ENCODE measurements at regions not wholly inside any gene's neighbourhood (a gene's known extent, or its start where the extent isn't known, plus 50 kb on each side); places are given as distances from the start of the nearest gene placed in this dataset.
"Not testable (repeated sequence)": the region's sequence is repeated elsewhere in the genome, so short reads cannot be mapped to it uniquely, and the experiment has no call there.

DNA sequence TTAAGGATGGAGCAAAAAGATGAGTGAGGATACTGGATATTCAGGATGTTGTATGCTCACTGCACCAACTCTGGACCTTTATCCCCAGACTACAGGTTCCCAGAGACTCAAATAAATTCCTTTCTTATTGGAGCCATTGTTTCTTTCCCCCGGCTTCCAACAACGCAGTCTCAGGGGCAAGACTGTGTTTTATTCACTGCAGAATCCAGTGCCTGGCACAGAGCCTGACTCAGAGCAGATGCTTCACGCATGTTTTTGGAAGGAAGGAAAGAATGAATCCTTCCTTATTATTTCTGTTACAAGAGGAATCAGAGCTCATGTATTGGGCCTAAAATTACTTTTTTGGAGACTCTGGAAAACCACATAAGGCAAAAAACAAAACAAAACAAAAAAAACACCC, 96.0 kb upstream of the VGLL4 start:
- no peak for TF ChIP-seq POLR2A (IDR thresholded peaks at IDR 0.05; ENCODE audit: low read depth, low read length)
- FAIRE-seq (no peak), DNase-seq (ENCODE audit: insufficient read length, low spot score) (no peak)

DNA sequence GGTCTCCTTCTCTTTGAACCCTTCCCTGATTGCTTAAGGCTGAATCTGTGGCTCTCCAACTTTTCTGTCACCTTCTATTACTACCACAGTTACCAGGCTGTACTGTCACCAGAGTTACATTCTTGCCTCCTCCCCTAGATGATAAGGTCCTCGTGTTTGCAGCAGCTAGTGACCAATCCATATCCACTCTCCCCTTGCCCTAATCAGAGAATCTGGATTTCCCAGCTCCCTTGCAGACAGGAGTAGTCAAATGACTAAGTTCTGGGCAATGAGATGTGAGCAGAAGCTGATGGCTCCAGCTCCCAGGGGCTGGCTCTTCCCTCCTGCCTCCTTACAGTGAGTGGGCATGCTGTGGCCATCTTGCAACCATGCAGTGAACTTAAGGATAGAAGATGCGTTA, 95.4 kb upstream of the VGLL4 start:
- DNase-seq (ENCODE audit: insufficient read length, low spot score) (no peak), FAIRE-seq (no peak)
- TF ChIP-seq POLR2A (IDR thresholded peaks at IDR 0.05; ENCODE audit: low read depth, low read length), result no peak

DNA sequence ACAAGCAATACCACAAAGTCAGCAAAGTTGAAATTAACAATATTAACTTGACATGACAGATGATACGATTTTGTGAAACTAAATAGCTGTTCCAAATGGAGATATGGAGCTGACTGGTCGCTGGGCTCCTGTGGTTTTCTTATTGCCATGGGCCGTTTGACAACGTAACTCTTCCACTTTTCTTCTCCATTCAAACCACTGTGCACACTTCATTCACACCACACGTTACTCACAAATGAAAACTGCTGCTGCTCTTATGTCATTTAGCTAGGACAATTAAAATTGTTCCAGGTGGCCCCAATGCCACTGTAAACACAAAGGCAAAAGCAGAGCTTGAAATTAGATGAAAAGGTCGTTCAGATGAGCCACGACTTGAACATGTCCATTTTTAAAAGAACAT, 94.0 kb upstream of the VGLL4 start:
- no peak for TF ChIP-seq POLR2A (IDR thresholded peaks at IDR 0.05; ENCODE audit: low read depth, low read length)
- no peak for DNase-seq (ENCODE audit: insufficient read length, low spot score)
- no peak for FAIRE-seq

DNA sequence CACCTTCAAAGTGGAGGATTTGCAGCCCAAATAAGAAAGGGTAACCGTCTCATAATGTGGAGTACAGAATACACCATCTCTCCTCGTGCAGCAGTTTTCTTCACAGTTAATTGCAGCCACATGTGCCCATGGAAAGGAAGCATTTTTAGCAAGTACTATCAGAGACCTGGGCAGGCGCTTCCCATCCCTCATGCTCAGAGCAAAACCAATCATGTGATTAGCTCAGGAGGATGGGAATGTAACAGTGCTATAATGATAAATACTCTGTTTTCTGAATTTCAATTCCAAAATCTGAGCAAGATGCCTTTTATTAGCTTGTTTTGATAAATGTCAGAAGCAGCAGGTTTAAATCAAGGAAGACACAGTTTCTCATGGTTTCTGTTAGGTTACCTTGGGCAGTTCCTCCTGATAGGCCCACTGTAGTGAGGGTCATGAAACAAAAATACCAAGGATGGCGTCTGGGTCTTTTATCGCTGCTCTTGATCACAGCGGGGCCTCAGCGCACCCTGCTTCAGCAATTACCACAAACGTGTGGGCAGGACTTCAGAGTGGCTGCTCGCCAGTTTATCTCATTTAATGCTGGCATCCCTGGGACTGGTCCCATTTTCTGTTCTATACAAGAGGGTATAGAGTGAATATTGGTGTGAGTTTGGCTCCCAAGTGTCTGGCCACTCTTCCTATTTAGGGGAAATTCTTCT, 92.6 kb upstream of the VGLL4 start:
- DNase-seq (ENCODE audit: insufficient read length, low spot score) (no peak), FAIRE-seq (no peak)
- TF ChIP-seq POLR2A (IDR thresholded peaks at IDR 0.05; ENCODE audit: low read depth, low read length), result no peak

DNA sequence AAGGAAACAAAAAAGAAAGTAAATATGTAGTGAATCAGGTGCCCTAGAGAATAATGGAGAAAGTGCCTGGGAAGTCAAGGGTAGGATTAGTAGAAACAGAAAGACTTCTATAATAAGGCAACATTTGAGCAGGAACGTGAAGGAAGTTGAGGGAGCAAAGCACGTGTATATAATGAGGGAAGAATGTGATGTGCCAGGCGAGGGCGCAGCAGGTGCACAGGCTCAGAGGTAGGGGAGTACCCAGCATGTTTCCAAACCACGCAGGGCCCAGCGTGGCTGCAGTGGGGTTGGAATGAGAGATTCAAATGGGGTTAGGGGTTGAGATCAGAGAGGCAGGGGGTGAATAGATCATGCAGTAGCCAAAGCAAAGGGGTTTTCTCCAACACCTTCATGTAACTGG, 91.9 kb upstream of the VGLL4 start:
- no peak for TF ChIP-seq POLR2A (IDR thresholded peaks at IDR 0.05; ENCODE audit: low read depth, low read length)
- DNase-seq (ENCODE audit: insufficient read length, low spot score) (no peak), FAIRE-seq (no peak)

DNA sequence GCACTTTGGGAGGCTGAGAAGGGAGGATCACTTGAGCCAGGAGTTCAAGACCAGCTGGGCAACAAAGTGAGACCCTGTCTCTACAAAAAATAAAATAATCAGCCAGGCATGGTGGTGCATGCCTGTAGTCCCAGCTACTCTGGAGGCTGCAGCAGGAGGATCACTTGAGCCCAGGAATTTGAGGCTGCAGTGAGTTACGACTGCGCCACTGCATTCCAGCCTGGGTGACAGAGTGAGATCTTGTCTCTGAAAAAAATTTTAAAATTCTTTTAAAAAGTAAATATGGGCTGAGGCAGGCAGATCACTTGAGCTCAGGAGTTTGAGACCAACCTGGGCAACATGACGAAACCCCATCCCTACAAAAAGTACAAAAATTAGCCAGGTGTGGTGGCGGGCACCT, 91.4 kb upstream of the VGLL4 start:
- DNase-seq (ENCODE audit: insufficient read length, low spot score); FAIRE-seq: not testable (repeated sequence)

DNA sequence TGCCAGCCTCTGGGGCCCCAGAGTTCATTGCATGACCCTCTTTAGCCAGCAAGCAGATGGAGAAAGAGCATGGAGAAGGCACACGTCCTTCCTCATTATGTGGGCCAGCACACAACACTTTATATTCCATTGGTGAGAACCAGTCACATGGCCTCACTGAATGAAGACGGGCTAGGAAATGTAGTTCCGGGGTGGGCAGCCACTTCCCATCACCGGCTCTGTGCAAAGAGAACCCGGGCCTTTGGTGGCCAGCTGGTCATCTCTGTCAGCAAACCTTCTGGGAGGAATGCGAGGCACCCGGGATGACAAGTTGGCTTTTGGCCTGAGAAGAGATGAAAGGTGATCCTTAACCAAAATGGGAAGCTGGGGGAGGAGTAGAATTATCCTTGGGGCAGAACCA, 90.2 kb upstream of the VGLL4 start:
- TF ChIP-seq POLR2A (IDR thresholded peaks at IDR 0.05; ENCODE audit: low read depth, low read length), result no peak
- no peak for FAIRE-seq
- DNase-seq (ENCODE audit: insufficient read length, low spot score), result no peak

DNA sequence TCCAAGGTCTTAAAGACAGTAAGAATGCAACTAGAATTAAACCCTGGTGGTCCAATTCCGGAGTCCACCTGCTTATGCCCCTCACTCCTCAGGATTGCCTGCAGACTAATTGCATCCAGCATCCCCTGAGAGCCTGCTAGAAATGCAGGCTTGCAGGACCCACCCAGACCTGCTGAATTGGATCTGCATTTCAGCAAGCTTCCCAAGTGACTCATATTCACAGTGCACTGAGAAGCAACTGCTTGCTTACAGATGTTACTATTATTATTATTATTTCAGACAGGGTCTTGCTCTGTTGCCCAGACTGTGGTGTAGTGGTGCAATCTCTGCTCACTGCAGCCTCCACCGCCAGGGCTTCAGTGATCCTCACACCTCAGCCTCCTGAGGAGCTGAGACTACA, 83.5 kb upstream of the VGLL4 start:
- DNase-seq (ENCODE audit: insufficient read length, low spot score) (no peak), FAIRE-seq (no peak)
- TF ChIP-seq POLR2A (IDR thresholded peaks at IDR 0.05; ENCODE audit: low read depth, low read length), result no peak

DNA sequence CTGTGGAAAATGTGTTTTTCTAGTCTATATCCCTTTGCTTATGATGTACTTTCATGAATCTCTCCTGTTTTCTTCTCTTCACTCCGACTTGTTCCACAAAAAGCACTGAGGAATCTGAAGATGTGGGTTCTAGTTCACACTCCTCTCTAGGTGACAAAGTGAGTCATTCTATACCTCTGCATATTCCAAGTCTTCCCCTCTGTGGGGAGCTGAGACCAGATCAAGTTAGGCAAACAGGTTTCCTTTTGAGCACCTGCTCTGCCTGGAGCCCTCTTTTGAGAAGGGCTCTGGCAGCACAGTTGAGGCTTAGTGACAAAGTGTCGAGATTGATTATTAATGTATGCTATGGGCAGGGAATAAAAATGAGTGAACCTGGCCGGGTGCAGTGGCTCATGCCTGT, 82.4 kb upstream of the VGLL4 start:
- no peak for DNase-seq (ENCODE audit: insufficient read length, low spot score)
- TF ChIP-seq POLR2A (IDR thresholded peaks at IDR 0.05; ENCODE audit: low read depth, low read length), result no peak
- FAIRE-seq, result no peak

DNA sequence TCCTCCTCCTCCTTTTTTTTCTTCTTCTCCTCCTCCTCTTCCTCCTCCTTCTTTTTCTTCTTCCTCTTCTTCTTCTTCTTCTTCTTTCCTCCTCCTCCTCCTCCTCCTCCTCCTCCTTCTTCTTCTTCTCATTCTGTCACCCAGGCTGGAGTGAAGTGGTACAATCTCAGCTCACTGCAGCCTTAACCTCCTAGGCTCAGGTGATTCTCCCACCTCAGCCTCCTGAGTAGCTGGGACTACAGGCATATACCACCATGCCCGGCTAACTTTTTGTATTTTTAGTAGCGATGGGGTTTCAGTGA, 81.6 kb upstream of the VGLL4 start:
- not testable (repeated sequence) for FAIRE-seq

DNA sequence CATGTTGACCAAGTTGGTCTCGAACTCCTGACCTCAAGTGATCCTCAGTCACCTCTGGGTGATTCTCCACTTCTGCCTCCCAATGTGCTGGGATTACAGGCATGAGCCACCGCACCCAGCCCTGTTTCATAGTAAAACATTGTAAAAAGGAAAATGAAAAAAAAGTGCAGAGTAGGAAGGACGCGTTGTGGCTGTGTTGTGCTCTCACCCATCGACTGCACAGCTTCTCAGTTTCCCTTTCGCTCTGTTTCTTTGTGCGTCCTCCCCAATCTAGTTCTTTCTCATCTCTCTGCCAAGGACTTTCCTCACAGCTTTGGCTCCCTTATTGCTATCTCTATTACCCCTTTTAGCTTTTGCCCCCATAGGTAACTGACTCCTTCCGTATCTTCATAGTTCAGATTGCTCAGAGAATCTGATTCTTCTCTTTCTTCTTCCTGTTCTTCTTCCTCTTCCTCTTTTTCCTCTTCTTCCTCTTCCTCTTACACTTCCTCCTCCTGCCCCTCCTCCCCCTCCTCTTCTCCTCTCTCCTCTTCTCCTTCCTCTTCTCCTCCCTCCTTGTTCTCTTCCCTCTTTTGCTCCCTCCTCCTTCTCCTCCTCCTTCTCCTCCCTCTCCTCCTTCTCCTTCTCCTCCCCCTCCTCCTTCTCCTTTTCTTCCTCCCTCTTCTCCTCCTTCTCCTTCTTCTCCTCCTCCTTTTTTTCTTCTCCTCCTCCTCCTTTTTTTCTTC, 81.1 kb upstream of the VGLL4 start:
- DNase-seq (ENCODE audit: insufficient read length, low spot score), result no peak
- no peak for TF ChIP-seq POLR2A (IDR thresholded peaks at IDR 0.05; ENCODE audit: low read depth, low read length)
- FAIRE-seq, result no peak

More for the DNA sequence above, 81.6 kb upstream of the VGLL4 start:
- not testable (repeated sequence) for DNase-seq (ENCODE audit: insufficient read length, low spot score)

DNA sequence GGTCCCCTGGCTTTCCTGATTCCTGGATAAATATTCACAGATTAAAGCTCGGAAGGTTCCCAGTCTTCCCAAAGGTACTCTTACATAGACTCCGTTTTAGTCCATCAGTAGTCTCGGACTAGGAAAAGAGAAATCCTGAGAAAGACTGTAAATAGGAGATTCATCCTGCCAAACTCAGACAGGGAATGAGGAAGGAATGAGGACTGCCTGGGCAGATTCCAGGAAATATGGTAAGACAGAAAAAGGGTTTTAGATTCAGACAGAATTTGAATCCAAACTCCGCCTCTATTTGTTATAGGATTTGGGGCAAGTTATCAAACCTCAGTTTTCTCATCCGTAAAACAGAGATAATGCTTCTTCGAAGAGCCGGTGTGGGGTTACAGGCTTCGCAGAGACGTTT, 77.8 kb upstream of the VGLL4 start:
- FAIRE-seq (no peak), DNase-seq (ENCODE audit: insufficient read length, low spot score) (no peak)
- TF ChIP-seq POLR2A (IDR thresholded peaks at IDR 0.05; ENCODE audit: low read depth, low read length), result no peak

DNA sequence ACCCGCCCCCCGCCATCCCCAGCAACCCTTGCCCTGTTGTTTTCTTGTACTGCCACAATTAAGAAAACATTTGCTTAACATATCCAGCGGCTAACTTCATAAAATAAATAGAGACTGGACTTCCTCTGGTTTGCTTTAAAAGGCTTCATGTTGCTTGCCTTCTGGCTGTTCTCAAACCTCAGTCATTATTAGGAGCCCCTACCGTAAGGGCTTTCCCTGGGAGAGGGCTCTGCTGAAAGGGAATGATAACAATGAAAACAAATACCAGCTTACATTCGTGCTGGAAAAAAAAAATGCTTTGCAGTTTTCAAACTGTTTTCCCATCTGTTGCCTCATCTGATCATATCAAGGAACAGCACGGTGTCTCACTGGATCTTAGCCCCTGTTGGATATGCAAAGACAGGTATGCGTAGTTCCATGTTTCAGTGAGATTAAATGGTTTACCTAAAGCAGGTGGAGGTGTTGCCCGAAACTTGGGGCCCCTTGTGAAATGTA, 77.2 kb upstream of the VGLL4 start:
- TF ChIP-seq POLR2A (IDR thresholded peaks at IDR 0.05; ENCODE audit: low read depth, low read length), result no peak
- no peak for FAIRE-seq
- DNase-seq (ENCODE audit: insufficient read length, low spot score), result no peak

DNA sequence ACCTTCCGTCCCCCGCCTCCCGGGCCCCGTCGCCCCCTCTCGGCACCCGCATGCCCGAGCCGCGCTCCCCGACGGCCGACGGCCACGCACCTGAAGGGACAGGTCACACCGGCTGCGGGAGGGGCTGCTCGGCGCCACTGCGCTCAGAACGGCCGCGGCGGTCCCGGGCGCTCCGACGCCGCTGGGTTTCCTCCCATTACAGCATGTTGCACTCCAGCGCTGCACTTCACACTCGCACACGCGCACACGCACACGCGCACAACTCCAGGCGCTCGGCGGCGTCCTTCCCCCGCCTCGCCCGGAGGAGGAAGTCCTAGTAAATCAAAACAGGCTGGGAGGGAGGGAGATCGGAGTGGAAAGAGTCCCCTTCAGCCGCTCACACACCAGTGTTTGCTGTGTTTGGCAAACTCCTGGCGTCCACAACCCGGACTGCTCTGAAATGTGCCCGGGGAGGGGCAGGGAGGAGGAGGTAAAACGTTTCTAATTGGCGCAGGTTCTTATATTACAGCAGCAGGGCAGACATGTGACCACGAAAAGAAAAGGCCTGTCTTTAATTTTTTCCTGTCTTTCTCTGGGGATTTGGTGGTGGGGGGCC, 76.7 kb upstream of the VGLL4 start:
- DNase-seq (ENCODE audit: insufficient read length, low spot score) (peak; percentile 66), FAIRE-seq (no peak)
- TF ChIP-seq POLR2A (IDR thresholded peaks at IDR 0.05; ENCODE audit: low read depth, low read length), result no peak

Measured in H54 (cell line).